ENCODE measurements at regions not wholly inside any gene's neighbourhood (a gene's known extent, or its start where the extent isn't known, plus 50 kb on each side); places are given as distances from the start of the nearest gene placed in this dataset.

GRCh38 chr10:83982812-83983211 lies 156.5 kb upstream of the GHITM start:
- peaks cover 2% of the 10 kb centered on the region for H3K27me3 Mint-ChIP-seq

GRCh38 chr10:83983578-83984255 lies 155.6 kb upstream of the GHITM start:
- H3K27ac Mint-ChIP-seq = no peak overlapping the region
- CTCF ChIA-PET = no interaction called here

More at GRCh38 chr10:83982812-83983211, 156.5 kb upstream of the GHITM start:
- no peak overlapping the region for H3K4me3 Mint-ChIP-seq
- POLR2A ChIA-PET = no interaction called here
- H3K27ac Mint-ChIP-seq = no peak overlapping the region
- H3K9me3 Mint-ChIP-seq = no peaks in the 10 kb centered on the region
- peaks cover 3% of the 10 kb centered on the region for H3K4me1 Mint-ChIP-seq
- CTCF ChIA-PET = no interaction called here
- no peaks in the 10 kb centered on the region for H3K36me3 Mint-ChIP-seq (ENCODE audit: low read depth)
- DNase-seq = no peak

GRCh38 chr10:83984256-83984640 lies 155.1 kb upstream of the GHITM start:
- H3K36me3 Mint-ChIP-seq (ENCODE audit: low read depth) = no peaks in the 10 kb centered on the region
- H3K4me3 Mint-ChIP-seq = no peak overlapping the region
- peaks cover 3% of the 10 kb centered on the region for H3K4me1 Mint-ChIP-seq
- H3K27ac Mint-ChIP-seq = no peak overlapping the region
- H3K9me3 Mint-ChIP-seq = no peaks in the 10 kb centered on the region
- DNase-seq = no peak
- peaks cover 4% of the 10 kb centered on the region for H3K27me3 Mint-ChIP-seq
- CTCF ChIA-PET = no interaction called here
- POLR2A ChIA-PET = no interaction called here

More at GRCh38 chr10:83983578-83984255, 155.6 kb upstream of the GHITM start:
- Mint-ChIP-seq H3K27me3 (peaks cover 2% of the 10 kb centered on the region), H3K4me3 (no peak overlapping the region), H3K4me1 (peaks cover 3% of the 10 kb centered on the region), H3K9me3 (no peaks in the 10 kb centered on the region), H3K36me3 (ENCODE audit: low read depth) (no peaks in the 10 kb centered on the region)
- no peak for DNase-seq
- POLR2A ChIA-PET = no interaction called here

GRCh38 chr10:83986800-83987199 lies 152.5 kb upstream of the GHITM start:
- ChIA-PET POLR2A (no interaction called here), CTCF (no interaction called here)
- Mint-ChIP-seq H3K27ac (no peak overlapping the region), H3K27me3 (peaks cover 6% of the 10 kb centered on the region), H3K36me3 (ENCODE audit: low read depth) (no peaks in the 10 kb centered on the region), H3K9me3 (no peaks in the 10 kb centered on the region), H3K4me3 (no peak overlapping the region), H3K4me1 (peaks cover 3% of the 10 kb centered on the region)
- no peak for DNase-seq

GRCh38 chr10:83987216-83987615 lies 152.1 kb upstream of the GHITM start:
- no peaks in the 10 kb centered on the region for H3K36me3 Mint-ChIP-seq (ENCODE audit: low read depth)
- CTCF ChIA-PET = no interaction called here
- H3K9me3 Mint-ChIP-seq = no peaks in the 10 kb centered on the region
- no peak for DNase-seq
- H3K27me3 Mint-ChIP-seq = peaks cover 6% of the 10 kb centered on the region
- POLR2A ChIA-PET = no interaction called here
- H3K4me3 Mint-ChIP-seq = no peak overlapping the region
- H3K4me1 Mint-ChIP-seq = peaks cover 3% of the 10 kb centered on the region
- no peak overlapping the region for H3K27ac Mint-ChIP-seq

- Mint-ChIP-seq H3K27me3 (peaks cover 6% of the 10 kb centered on the region), H3K27ac (no peak overlapping the region), H3K9me3 (no peaks in the 10 kb centered on the region), H3K36me3 (ENCODE audit: low read depth) (no peaks in the 10 kb centered on the region), H3K4me1 (peaks cover 3% of the 10 kb centered on the region), H3K4me3 (no peak overlapping the region)
- ChIA-PET POLR2A (no interaction called here), CTCF (no interaction called here)
- no peak for DNase-seq
These were observed 150.9 kb upstream of the GHITM start for GRCh38 chr10:83988435-83988834.

- Mint-ChIP-seq H3K4me1 (no peaks in the 10 kb centered on the region), H3K9me3 (no peaks in the 10 kb centered on the region), H3K27ac (no peak overlapping the region), H3K27me3 (peaks cover 6% of the 10 kb centered on the region), H3K36me3 (ENCODE audit: low read depth) (no peaks in the 10 kb centered on the region), H3K4me3 (no peak overlapping the region)
- ChIA-PET POLR2A (no interaction called here), CTCF (no interaction called here)
- no peak for DNase-seq
These were observed 149.2 kb upstream of the GHITM start for GRCh38 chr10:83990126-83990525.

- POLR2A ChIA-PET = interaction anchor here (0.7 kb wide), 1 partner anchor 16 kb away, joined by 3 read pairs; no protein-coding TSS in a partner anchor
- Mint-ChIP-seq H3K27ac (no peak overlapping the region), H3K4me1 (peaks cover 8% of the 10 kb centered on the region), H3K36me3 (ENCODE audit: low read depth) (no peaks in the 10 kb centered on the region), H3K9me3 (no peaks in the 10 kb centered on the region), H3K4me3 (no peak overlapping the region), H3K27me3 (peaks cover 5% of the 10 kb centered on the region)
- no peak for DNase-seq
- CTCF ChIA-PET = no interaction called here
These were observed 147.1 kb upstream of the GHITM start for GRCh38 chr10:83991986-83992753.

- ChIA-PET CTCF (interaction anchor here (1.4 kb wide), 1 partner anchor 13 kb away, joined by 3 read pairs; no protein-coding TSS in a partner anchor), POLR2A (no interaction called here)
- DNase-seq = no peak
- Mint-ChIP-seq H3K4me3 (no peak overlapping the region), H3K27me3 (peaks cover 5% of the 10 kb centered on the region), H3K4me1 (peaks cover 8% of the 10 kb centered on the region), H3K9me3 (no peaks in the 10 kb centered on the region), H3K27ac (no peak overlapping the region), H3K36me3 (ENCODE audit: low read depth) (no peaks in the 10 kb centered on the region)
These were observed 145.0 kb upstream of the GHITM start for GRCh38 chr10:83994325-83994724.

- ChIA-PET POLR2A (no interaction called here), CTCF (interaction anchor here (1.2 to 1.4 kb wide), 2 partner anchors 11 to 17 kb away, joined by 3 read pairs; no protein-coding TSS in a partner anchor)
- DNase-seq = peak; percentile 18
- H3K4me1 Mint-ChIP-seq = peaks cover 8% of the 10 kb centered on the region
- H3K9me3 Mint-ChIP-seq = no peaks in the 10 kb centered on the region
- peaks cover 6% of the 10 kb centered on the region for H3K27me3 Mint-ChIP-seq
- H3K4me3 Mint-ChIP-seq = no peak overlapping the region
- peak overlapping the region; percentile 41 for H3K27ac Mint-ChIP-seq
- no peaks in the 10 kb centered on the region for H3K36me3 Mint-ChIP-seq (ENCODE audit: low read depth)
These were observed 143.5 kb upstream of the GHITM start for GRCh38 chr10:83995738-83996331.

- peaks cover 10% of the 10 kb centered on the region for H3K27me3 Mint-ChIP-seq
- H3K27ac Mint-ChIP-seq = no peak overlapping the region
- H3K36me3 Mint-ChIP-seq (ENCODE audit: low read depth) = no peaks in the 10 kb centered on the region
- H3K9me3 Mint-ChIP-seq = no peaks in the 10 kb centered on the region
- DNase-seq = no peak
- ChIA-PET POLR2A (no interaction called here), CTCF (no interaction called here)
- no peak overlapping the region for H3K4me3 Mint-ChIP-seq
- no peaks in the 10 kb centered on the region for H3K4me1 Mint-ChIP-seq
These were observed 135.1 kb upstream of the GHITM start for GRCh38 chr10:84004221-84004620.

- ChIA-PET POLR2A (no interaction called here), CTCF (no interaction called here)
- no peak overlapping the region for H3K27ac Mint-ChIP-seq
- H3K4me3 Mint-ChIP-seq = no peak overlapping the region
- H3K36me3 Mint-ChIP-seq (ENCODE audit: low read depth) = no peaks in the 10 kb centered on the region
- no peaks in the 10 kb centered on the region for H3K9me3 Mint-ChIP-seq
- peaks cover 8% of the 10 kb centered on the region for H3K27me3 Mint-ChIP-seq
- H3K4me1 Mint-ChIP-seq = no peaks in the 10 kb centered on the region
- no peak for DNase-seq
These were observed 133.9 kb upstream of the GHITM start for GRCh38 chr10:84005403-84005802.

GRCh38 chr10:84007482-84007881 lies 131.8 kb upstream of the GHITM start:
- ChIA-PET CTCF (interaction anchor here (0.6 to 2.2 kb wide), 2 partner anchors 11 to 13 kb away, joined by 3 to 8 read pairs; no protein-coding TSS in a partner anchor), POLR2A (no interaction called here)
- Mint-ChIP-seq H3K36me3 (ENCODE audit: low read depth) (no peaks in the 10 kb centered on the region), H3K9me3 (no peaks in the 10 kb centered on the region), H3K27me3 (peaks cover 7% of the 10 kb centered on the region), H3K27ac (no peak overlapping the region), H3K4me1 (peaks cover 5% of the 10 kb centered on the region), H3K4me3 (no peak overlapping the region)
- DNase-seq = no peak
